ENCODE measurements at regions not wholly inside any gene's neighbourhood (a gene's known extent, or its start where the extent isn't known, plus 50 kb on each side); places are given as distances from the start of the nearest gene placed in this dataset.
A peak's percentile ranks its signal among the peaks of the same experiment; 100 is the strongest.

- peak in 4 of 7 experiments; percentile 25 to 41 (median 34) for TF ChIP-seq CTCF (IDR thresholded peaks at IDR 0.05)
- TF ChIP-seq POLR2A (IDR thresholded peaks at IDR 0.05) = no peak
Measured at GRCh38 chr2:65686928-65687521, 254.6 kb upstream of the SPRED2 start.
